KOPT-K1 (cell line): ENCODE measurements at regions not wholly inside any gene's neighbourhood (a gene's known extent, or its start where the extent isn't known, plus 50 kb on each side); places are given as distances from the start of the nearest gene placed in this dataset.
"Not testable (repeated sequence)": the region's sequence is repeated elsewhere in the genome, so short reads cannot be mapped to it uniquely, and the experiment has no call there.

Source experiments
- H3K27ac ChIP-seq: fragments of 200-600 bp; sonication (generic); 2 replicates; pipeline ENCODE4 v1.5.1; 2016; ENCODE audit warnings: antibody characterized with exemption, mild to moderate bottlenecking, low read depth, low read length; ENCODE audit not compliant: poor library complexity, severe bottlenecking
- H3K36me3 ChIP-seq: fragments of 200-600 bp; sonication (generic); 2 replicates; pipeline ENCODE4 v1.5.1; 2017; ENCODE audit warnings: antibody characterized with exemption, mild to moderate bottlenecking, low read length, moderate library complexity; ENCODE audit not compliant: insufficient read depth
- H3K9me3 ChIP-seq: fragments of 200-600 bp; sonication (generic); 2 replicates; pipeline ENCODE4 v1.5.1; 2017; ENCODE audit warnings: antibody characterized with exemption, low read length, mild to moderate bottlenecking; ENCODE audit not compliant: insufficient read depth, poor library complexity, severe bottlenecking

DNA sequence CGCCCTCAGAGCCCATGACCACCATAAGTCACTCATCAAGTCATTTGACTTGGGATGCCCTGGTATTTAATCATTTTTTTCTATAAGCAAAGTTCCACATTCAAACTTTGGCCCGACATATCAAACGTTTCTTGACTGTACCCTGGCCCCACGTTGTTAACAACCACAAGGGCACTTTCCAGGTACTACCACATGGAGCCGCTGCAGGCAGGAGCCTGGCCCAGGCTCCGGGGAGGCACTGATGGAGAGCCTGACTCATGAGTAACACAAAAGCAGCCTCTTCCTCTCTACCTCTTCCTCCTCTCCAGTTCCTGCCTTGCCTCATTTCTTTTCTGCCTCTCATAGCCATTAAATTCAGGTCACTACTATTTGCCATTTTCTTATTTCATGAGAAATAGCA, 95.9 kb upstream of the ADORA2B start:
- H3K36me3 ChIP-seq, H3K9me3 ChIP-seq, H3K27ac ChIP-seq: not testable (repeated sequence)

DNA sequence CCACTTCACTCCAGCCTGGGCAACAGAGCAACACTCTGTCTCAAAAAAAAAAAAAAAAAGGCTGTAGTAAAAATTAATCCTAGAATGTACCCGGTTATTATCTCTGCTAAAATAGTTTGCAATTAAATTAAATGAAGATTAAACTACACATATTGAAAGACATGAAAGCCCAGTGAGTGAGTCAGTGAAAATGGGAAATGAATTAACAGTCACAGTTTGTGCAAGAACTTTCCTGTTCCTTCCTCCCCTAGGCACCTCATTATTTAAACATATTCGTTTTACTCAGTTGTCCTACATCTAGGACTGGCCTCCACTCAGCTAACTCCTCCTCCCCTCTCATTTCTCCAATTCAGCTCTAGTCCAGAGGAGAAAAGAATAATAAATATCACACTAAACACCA, 94.9 kb upstream of the ADORA2B start:
- H3K9me3 ChIP-seq, H3K36me3 ChIP-seq, H3K27ac ChIP-seq: not testable (repeated sequence)

DNA sequence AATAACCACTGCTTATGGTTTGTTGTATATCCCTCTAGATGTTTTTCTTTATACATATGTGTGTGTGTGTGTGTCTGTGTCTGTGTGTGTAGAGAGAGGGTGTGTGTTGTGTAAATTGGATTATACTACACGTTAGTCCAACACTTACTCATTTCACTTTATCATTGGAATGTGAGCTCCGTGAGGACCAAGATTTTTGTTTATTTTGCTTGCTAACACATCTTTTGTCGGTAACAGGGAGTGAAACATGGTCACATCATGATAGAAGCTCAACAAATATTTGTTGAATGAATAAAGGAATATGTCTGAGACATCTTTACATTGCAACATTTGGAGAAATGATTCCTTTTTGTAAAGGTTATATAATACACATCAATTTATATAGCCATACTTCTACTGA, 94.2 kb upstream of the ADORA2B start:
- not testable (repeated sequence) for H3K9me3 ChIP-seq, H3K36me3 ChIP-seq, H3K27ac ChIP-seq

DNA sequence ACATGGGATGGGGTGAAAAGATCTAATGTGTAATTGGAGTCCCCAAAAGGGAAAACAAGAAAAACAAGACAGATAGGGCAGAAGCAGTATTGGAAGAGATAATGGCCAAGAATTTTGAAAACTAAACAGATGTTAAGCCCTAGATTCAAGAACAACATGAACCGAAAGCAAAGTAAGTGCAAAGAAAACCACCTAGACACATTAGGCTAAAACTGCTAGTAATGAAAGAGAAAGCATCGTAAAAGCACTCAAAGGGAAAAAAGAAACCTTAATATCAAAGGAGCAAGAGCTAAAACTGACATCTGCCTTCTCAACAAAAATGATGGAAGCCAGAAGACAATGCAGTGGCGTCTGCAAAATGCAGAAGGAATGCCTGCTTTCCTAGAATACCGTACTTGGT, 92.1 kb upstream of the ADORA2B start:
- not testable (repeated sequence) for H3K27ac ChIP-seq, H3K36me3 ChIP-seq, H3K9me3 ChIP-seq

DNA sequence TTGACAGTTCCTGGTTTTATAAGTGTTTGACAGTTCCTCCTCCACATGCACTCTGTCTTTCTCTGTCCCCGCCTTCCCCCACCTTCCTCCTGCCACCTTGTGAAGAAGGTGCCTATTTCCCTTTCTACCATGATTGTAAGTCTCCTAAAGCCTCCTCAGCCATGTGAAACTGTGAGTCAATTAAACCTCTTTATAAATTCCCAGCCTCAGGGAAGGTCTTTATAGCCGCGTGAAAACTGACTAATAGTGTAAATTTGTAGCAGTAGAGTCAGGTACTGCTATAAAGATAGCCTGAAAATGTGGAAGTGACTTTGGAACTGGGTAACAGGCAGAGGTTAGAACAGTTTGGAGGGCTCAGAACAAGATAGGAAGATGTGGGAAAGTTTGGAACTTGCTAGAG, 88.7 kb upstream of the ADORA2B start:
- not testable (repeated sequence) for H3K27ac ChIP-seq, H3K9me3 ChIP-seq, H3K36me3 ChIP-seq

DNA sequence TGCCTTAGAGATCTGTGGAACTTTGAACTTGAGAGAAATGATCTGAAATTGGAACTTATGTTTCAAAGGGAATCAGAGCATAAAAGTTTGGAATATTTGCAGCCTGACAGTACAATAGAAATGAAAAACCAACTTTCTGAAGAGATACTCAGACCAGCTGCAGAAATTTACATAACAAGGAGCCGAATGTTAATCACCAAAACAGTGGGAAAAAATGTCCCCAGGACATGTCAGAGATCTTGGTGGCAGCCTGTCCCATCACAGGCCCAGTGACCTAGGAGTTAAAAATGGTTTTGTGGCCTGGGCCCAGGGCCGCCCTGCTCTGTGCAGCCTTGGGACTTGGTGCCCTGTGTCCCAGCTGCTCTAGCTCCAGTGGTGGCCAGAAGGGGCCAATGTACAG, 88.2 kb upstream of the ADORA2B start:
- not testable (repeated sequence) for H3K27ac ChIP-seq, H3K36me3 ChIP-seq
- peaks cover 11% of the 10 kb centered on the region for H3K9me3 ChIP-seq

DNA sequence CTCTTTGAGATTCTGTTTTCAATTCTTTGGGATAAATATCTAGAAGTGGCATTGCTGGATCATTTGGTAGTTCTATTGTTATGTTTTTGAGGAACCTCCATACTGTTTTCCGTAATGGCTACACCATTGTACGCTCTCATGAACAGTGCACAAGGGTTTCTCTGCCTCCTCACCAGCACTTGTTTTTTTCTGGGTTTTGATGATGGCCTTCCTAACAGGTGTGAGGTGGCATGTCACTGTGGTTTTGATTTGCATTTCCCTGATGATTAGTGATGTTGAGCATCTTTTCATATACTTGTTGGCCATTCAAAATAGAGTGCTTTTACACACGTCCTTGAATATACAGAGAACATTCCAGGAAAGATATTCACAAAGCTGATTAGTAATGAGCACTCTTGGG, 86.8 kb upstream of the ADORA2B start:
- H3K9me3 ChIP-seq: peaks cover 12% of the 10 kb centered on the region
- not testable (repeated sequence) for H3K36me3 ChIP-seq, H3K27ac ChIP-seq

DNA sequence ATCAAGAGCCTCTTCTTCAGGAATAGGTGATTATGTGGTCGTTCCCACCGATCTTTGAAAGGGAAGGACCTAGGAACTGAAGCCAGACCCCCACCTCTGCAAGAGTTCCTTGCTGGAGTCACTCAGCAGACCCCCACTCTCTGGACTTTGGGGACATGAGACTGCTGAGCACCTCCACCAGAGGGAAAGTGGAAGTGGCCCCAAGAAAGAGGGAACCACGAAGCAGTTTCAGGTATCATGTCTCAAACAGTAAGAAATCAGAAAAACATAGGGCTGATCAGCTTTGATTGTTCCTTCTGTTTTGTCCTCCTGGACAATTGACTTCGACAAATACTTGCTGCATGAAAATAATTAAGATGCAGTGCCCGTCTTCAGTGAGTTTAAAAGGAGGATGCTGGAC, 84.2 kb upstream of the ADORA2B start:
- H3K9me3 ChIP-seq: peaks cover 12% of the 10 kb centered on the region
- H3K27ac ChIP-seq, H3K36me3 ChIP-seq: not testable (repeated sequence)

DNA sequence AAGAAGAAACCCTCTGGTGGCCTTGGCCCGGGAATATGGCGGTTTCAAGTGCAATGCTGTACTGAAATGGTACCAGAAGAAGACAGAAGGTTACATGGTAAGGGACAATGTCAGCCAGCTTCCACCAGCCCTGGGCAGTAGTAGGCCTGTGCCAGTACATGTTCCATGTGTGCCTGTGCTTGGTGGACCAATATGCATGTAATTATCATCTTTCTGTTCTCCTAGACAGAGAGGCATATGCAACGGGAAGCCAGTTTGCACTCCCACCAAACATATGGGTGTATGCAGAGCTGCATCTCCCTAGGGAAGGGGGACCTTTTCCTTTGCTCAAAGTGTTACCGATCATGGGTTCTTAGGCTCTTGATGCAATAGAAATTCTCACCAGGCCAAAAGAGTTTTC, 80.9 kb upstream of the ADORA2B start:
- H3K36me3 ChIP-seq, H3K27ac ChIP-seq: not testable (repeated sequence)
- peaks cover 12% of the 10 kb centered on the region for H3K9me3 ChIP-seq

DNA sequence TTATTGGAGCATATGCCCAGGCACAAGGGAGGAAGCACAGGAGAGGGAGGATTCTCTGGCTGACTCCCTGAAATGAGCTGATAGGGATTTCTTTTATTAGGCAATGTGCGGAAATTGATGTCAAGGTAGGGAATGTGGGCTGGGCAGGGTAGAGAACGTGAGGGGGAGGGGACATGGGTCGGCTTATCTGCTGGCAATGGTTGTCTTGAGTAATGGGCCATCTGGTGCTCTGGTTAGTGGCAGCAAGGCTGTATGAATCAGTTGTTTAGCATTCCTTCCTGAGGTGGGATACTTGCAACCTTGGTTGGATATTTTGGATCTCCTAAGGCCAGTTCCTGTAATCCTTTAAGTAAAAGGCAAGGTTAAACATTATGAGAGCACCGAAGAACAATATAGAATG, 80.5 kb upstream of the ADORA2B start:
- peaks cover 12% of the 10 kb centered on the region for H3K9me3 ChIP-seq
- H3K27ac ChIP-seq, H3K36me3 ChIP-seq: not testable (repeated sequence)

DNA sequence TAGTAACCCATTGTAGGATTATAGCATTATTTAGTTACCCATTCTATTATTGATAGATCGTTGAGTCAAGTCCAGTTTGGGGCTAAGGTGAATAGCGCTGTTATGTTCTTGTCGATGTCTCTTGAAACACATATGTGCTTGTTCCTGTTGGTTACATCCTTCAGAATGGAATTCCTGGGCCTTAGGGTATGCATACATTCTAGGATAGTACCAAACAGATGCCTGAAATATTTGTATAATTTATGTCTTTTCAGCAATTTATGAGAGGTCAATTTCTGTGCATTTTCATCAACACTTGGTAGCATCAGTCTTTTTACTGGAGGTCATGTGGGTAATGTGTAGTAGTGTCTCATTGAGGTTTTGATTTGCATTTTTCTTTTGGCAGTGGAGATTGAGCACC, 78.9 kb upstream of the ADORA2B start:
- H3K27ac ChIP-seq, H3K9me3 ChIP-seq, H3K36me3 ChIP-seq: not testable (repeated sequence)

DNA sequence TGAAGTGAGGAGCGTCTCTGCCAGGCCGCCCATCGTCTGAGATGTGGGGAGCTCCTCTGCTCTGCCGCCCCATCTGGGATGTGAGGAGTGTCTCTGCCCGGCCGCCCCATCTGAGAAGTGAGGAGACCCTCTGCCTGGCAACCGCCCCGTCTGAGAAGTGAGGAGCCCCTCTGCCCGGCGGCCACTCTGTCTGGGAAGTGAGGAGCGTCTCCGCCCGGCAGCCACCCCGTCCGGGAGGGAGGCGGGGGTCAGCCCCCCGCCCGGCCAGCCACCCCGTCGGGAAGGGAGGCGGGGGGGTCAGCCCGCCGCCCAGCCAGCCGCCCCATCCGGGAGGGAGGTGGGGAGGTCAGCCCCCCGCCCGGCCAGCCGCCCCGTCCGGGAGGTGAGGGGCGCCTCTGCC, 77.6 kb upstream of the ADORA2B start:
- not testable (repeated sequence) for H3K9me3 ChIP-seq, H3K36me3 ChIP-seq, H3K27ac ChIP-seq

DNA sequence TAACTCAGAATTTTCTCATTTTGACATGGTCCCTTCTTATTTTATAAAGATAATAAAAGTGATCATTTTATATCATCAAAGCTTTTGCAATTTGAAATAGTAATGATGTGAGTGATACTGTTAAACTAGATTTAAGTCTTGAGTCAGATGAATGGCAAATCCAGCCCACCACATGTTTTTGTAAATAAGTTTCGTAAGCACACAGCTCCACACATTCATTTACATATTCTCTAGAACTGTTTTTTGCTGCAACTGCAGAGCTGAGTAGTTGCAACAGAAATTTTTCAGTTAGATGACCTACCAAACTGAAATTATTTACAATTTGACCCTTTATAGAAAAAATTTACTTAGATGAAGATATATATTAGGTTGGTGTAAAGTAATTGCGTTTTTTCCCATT, 75.1 kb upstream of the ADORA2B start:
- H3K9me3 ChIP-seq, H3K36me3 ChIP-seq, H3K27ac ChIP-seq: not testable (repeated sequence)

DNA sequence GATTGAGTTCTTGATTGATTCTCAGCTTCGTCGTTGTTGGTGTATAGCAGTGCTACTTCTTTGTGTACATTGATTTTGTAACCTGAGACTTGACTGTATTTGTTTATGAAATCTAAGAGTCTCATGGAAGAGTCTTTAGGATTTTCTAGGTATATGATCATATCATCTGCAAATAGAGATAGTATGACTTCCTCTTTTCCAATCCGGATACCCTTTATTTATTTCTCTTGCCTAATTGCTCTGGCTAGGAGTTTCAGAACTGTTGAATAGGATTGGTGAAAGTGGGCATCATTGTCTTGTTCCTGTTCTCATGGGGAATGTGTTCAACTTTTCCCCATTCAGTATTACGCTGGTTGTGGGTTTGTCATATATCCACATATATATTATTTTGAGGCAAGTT, 72.3 kb upstream of the ADORA2B start:
- not testable (repeated sequence) for H3K9me3 ChIP-seq, H3K27ac ChIP-seq, H3K36me3 ChIP-seq

DNA sequence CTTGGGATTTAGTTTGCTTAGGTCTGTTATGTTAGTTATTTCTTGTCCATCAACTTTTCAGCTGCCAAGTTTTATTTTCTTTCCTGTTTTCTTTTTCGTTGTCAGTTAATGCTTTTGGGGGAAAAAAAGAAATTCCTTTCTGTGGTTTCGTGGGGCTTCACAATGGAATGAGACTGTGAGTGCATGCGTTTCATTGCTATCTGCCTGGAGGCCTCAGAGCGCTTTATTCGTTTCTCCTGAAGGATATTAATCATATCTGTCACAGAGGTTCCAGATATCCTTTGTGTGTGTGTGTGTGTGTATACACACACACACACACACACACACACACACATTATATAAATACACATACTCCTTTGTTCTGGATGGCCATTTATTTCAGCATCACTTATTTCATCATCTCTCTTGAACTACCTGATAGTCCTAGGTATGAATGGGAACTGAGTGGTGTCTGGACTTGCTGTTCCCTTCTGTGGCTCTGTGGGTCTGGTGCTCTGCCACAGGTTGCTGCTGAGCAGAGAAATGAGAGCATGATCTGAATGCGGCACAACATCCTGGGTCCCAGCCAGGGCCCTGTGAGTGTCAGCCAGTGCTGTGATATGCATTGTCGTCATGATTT, 66.9 kb upstream of the ADORA2B start:
- H3K9me3 ChIP-seq, H3K36me3 ChIP-seq, H3K27ac ChIP-seq: not testable (repeated sequence)

DNA sequence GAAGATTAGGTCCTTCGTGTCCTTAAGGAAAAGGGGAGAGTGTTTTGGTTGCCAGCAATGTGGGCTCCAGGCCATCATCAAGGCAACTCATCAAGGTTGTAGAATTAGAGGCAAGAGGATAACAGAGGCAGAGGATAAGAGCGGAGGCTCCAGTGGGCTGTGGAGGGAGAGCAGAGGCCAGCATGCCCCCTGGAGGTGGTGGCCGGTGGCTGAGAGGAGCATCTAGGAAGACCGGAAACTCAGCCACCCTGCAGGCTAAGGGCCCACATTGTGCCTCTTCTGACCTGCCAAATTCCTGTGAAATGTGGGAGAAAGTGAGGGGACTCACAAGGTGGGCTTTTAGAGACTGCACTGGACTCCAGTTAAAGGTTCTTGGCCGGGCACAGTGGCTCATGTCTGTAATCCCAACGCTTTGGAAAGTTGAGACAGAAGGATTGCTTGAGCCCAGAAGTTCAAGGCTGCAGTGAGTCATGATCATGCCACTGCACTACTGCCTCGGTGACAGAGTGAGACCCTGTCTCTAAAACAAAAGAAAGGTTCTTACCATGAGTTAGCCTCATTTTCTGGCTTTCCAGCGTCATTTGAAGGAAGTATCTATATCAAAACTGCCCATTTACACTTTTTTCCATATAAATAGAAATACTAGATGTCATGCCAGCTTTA, 62.7 kb upstream of the ADORA2B start:
- H3K36me3 ChIP-seq: no peaks in the 10 kb centered on the region

More for the DNA sequence above, 62.7 kb upstream of the ADORA2B start:
- no peak overlapping the region for H3K27ac ChIP-seq
- H3K9me3 ChIP-seq: no peaks in the 10 kb centered on the region
